Loucy (cell line): ENCODE measurements at regions not wholly inside any gene's neighbourhood (a gene's known extent, or its start where the extent isn't known, plus 50 kb on each side); places are given as distances from the start of the nearest gene placed in this dataset.

Experiments
- H2AFZ ChIP-seq: fragments of 200-600 bp; sonication (generic); 2 replicates; pipeline ENCODE4 v1.6.0; 2016; ENCODE audit warnings: antibody characterized with exemption, mild to moderate bottlenecking, low read length, moderate library complexity
- H3F3A ChIP-seq: fragments of 200-600 bp; 2 replicates; pipeline ENCODE4 v1.6.0; 2016; ENCODE audit warnings: antibody characterized with exemption, low read depth, mild to moderate bottlenecking
- H3K27me3 ChIP-seq: fragments of 200-600 bp; sonication (generic); 2 replicates; pipeline ENCODE4 v1.6.1; 2014; ENCODE audit warnings: low read length, mild to moderate bottlenecking; ENCODE audit not compliant: insufficient read depth, poor library complexity, severe bottlenecking
- H3K36me3 ChIP-seq: fragments of 200-600 bp; sonication (generic); 2 replicates; pipeline ENCODE4 v1.6.1; 2016; ENCODE audit warnings: low read length; ENCODE audit not compliant: insufficient read depth
- H3K4me1 ChIP-seq: fragments of 200-600 bp; sonication (generic); 2 replicates; pipeline ENCODE4 v1.5.1; 2014; ENCODE audit warnings: low read length, mild to moderate bottlenecking; ENCODE audit not compliant: insufficient read depth, poor library complexity, severe bottlenecking
- H3K4me2 ChIP-seq: fragments of 200-600 bp; sonication (generic); 2 replicates; pipeline ENCODE4 v1.6.0; 2014; ENCODE audit warnings: antibody characterized with exemption, low read length, low read depth, mild to moderate bottlenecking; ENCODE audit not compliant: poor library complexity, severe bottlenecking
- H3K4me3 ChIP-seq: fragments of 200-600 bp; sonication (generic); 2 replicates; pipeline ENCODE4 v1.5.1; 2014; ENCODE audit warnings: low read length, mild to moderate bottlenecking, mixed read lengths; ENCODE audit not compliant: poor library complexity, severe bottlenecking
- H3K79me2 ChIP-seq: fragments of 200-600 bp; sonication (generic); 2 replicates; pipeline ENCODE4 v1.6.1; 2014; ENCODE audit warnings: low read length; ENCODE audit not compliant: insufficient read depth
- H3K9ac ChIP-seq: fragments of 200-600 bp; sonication (generic); 2 replicates; pipeline ENCODE4 v1.6.0; 2014; ENCODE audit warnings: mild to moderate bottlenecking, low read depth, low read length, moderate library complexity; ENCODE audit not compliant: poor library complexity, severe bottlenecking
- H3K9me2 ChIP-seq: fragments of 200-600 bp; sonication (generic); replicated peaks from 2 replicates; pipeline ENCODE4 v1.6.1; 2016; ENCODE audit warnings: low read depth, low read length, mixed read lengths
- H3K9me3 ChIP-seq: fragments of 200-600 bp; sonication (generic); 2 replicates; pipeline ENCODE4 v1.6.1; 2014; ENCODE audit warnings: mild to moderate bottlenecking, antibody characterized with exemption, low read length, low read depth; ENCODE audit not compliant: insufficient read depth
- H4K20me1 ChIP-seq: fragments of 200-600 bp; sonication (generic); 2 replicates; pipeline ENCODE4 v1.6.0; 2014; ENCODE audit warnings: antibody characterized with exemption, low read length, mild to moderate bottlenecking; ENCODE audit not compliant: insufficient read depth, poor library complexity, severe bottlenecking
- CTCF ChIP-seq: fragments of 200-600 bp; sonication (generic); conservative IDR thresholded peaks from 2 replicates; pipeline ENCODE4 v1.5.1; 2014; ENCODE audit warnings: mild to moderate bottlenecking, antibody characterized with exemption, low read length
- EZH2phosphoT487 ChIP-seq: fragments of 200-600 bp; IDR thresholded peaks from 2 replicates; pipeline ENCODE4 v1.6.1; 2018; ENCODE audit warnings: antibody characterized with exemption, mild to moderate bottlenecking, moderate library complexity, borderline replicate concordance

- H3K4me2 ChIP-seq = no peak overlapping the region
- H3K79me2 ChIP-seq = no peaks in the 10 kb centered on the region
- H3K4me1 ChIP-seq = no peaks in the 10 kb centered on the region
- H3K9me3 ChIP-seq = no peaks in the 10 kb centered on the region
- no peaks in the 10 kb centered on the region for H3F3A ChIP-seq
- H2AFZ ChIP-seq = no peak overlapping the region
- TF ChIP-seq CTCF (peak; percentile 55), EZH2phosphoT487 (no peak)
- H3K9me2 ChIP-seq = no peaks in the 10 kb centered on the region
- no peaks in the 10 kb centered on the region for H3K27me3 ChIP-seq
- H3K4me3 ChIP-seq = no peak overlapping the region
- H3K36me3 ChIP-seq = no peaks in the 10 kb centered on the region
- H3K9ac ChIP-seq = no peak overlapping the region
- no peaks in the 10 kb centered on the region for H4K20me1 ChIP-seq
Measured at GRCh38 chr11:97140885-97141494, 751.2 kb downstream of the JRKL start.

- H3F3A ChIP-seq = no peaks in the 10 kb centered on the region
- H3K4me3 ChIP-seq = no peak overlapping the region
- no peaks in the 10 kb centered on the region for H3K27me3 ChIP-seq
- no peaks in the 10 kb centered on the region for H3K4me1 ChIP-seq
- no peak overlapping the region for H3K4me2 ChIP-seq
- no peak overlapping the region for H3K9ac ChIP-seq
- no peaks in the 10 kb centered on the region for H3K79me2 ChIP-seq
- no peaks in the 10 kb centered on the region for H3K36me3 ChIP-seq
- H2AFZ ChIP-seq = no peak overlapping the region
- no peaks in the 10 kb centered on the region for H3K9me3 ChIP-seq
- no peaks in the 10 kb centered on the region for H3K9me2 ChIP-seq
- no peaks in the 10 kb centered on the region for H4K20me1 ChIP-seq
- no peak for TF ChIP-seq EZH2phosphoT487
- no peak for TF ChIP-seq CTCF
Measured at GRCh38 chr11:97143463-97143862, 753.6 kb downstream of the JRKL start.

GRCh38 chr11:97149741-97150140, 759.9 kb downstream of the JRKL start:
- Histone ChIP-seq H3F3A (no peaks in the 10 kb centered on the region), H4K20me1 (no peaks in the 10 kb centered on the region), H2AFZ (no peak overlapping the region), H3K4me3 (no peak overlapping the region), H3K4me1 (no peaks in the 10 kb centered on the region), H3K4me2 (no peak overlapping the region), H3K79me2 (no peaks in the 10 kb centered on the region), H3K27me3 (no peaks in the 10 kb centered on the region), H3K9me2 (no peaks in the 10 kb centered on the region), H3K9me3 (no peaks in the 10 kb centered on the region), H3K9ac (no peak overlapping the region), H3K36me3 (no peaks in the 10 kb centered on the region)
- TF ChIP-seq CTCF = no peak
- no peak for TF ChIP-seq EZH2phosphoT487
